Neural cell (in vitro differentiated cells): ENCODE measurements at regions not wholly inside any gene's neighbourhood (a gene's known extent, or its start where the extent isn't known, plus 50 kb on each side); places are given as distances from the start of the nearest gene placed in this dataset.

Experiments
- CTCF ChIP-seq: fragments of 450-650 bp; IDR thresholded peaks from 2 replicates; pipeline ENCODE4 v1.5.1; 2014; ENCODE audit warnings: antibody characterized with exemption, mild to moderate bottlenecking, moderate library complexity; ENCODE audit not compliant: poor library complexity, severe bottlenecking
- EP300 ChIP-seq: fragments of 450-650 bp; conservative IDR thresholded peaks from 2 replicates; pipeline ENCODE4 v1.6.1; 2014; ENCODE audit warnings: antibody characterized with exemption, mild to moderate bottlenecking, moderate library complexity; ENCODE audit not compliant: poor library complexity, severe bottlenecking
- EZH2 ChIP-seq: fragments of 200-600, 300-800 bp; shearing (Covaris generic), sonication (generic); IDR thresholded peaks from 2 replicates; pipeline ENCODE4 v1.6.1; 2014; ENCODE audit warnings: antibody characterized with exemption, low read length, borderline replicate concordance, mild to moderate bottlenecking; ENCODE audit not compliant: insufficient read depth, poor library complexity, severe bottlenecking
- POLR2AphosphoS5 ChIP-seq: IDR thresholded peaks from 2 replicates; pipeline ENCODE4 v1.6.1; 2012
- RAD21 ChIP-seq: fragments of 450-650 bp; conservative IDR thresholded peaks from 2 replicates; pipeline ENCODE4 v1.6.1; 2014; ENCODE audit warnings: antibody characterized with exemption, mild to moderate bottlenecking, moderate library complexity
- REST ChIP-seq: IDR thresholded peaks from 2 replicates; pipeline ENCODE4 v1.6.1; 2012; ENCODE audit warnings: borderline replicate concordance
- SMC3 ChIP-seq: fragments of 450-650 bp; conservative IDR thresholded peaks from 2 replicates; pipeline ENCODE4 v1.6.1; 2014; ENCODE audit warnings: antibody characterized with exemption, mild to moderate bottlenecking, moderate library complexity; ENCODE audit not compliant: poor library complexity
- TAF1 ChIP-seq: IDR thresholded peaks from 2 replicates; pipeline ENCODE4 v1.6.1; 2012; ENCODE audit warnings: low read depth

- TF ChIP-seq CTCF (no peak), POLR2AphosphoS5 (no peak), RAD21 (no peak), REST (no peak), SMC3 (no peak), TAF1 (no peak), EZH2 (no peak), EP300 (no peak)
Measured at GRCh38 chr2:116222793-116223192, 1591.7 kb upstream of the DDX18 start.
